HG02588 (cell line): ENCODE measurements at regions not wholly inside any gene's neighbourhood (a gene's known extent, or its start where the extent isn't known, plus 50 kb on each side); places are given as distances from the start of the nearest gene placed in this dataset.

Experiments used
- ATAC-seq: cut with Tn5 transposase; IDR thresholded peaks from one replicate; pipeline ENCODE4 v1.9.1; 2021; ENCODE audit warnings: mild to moderate bottlenecking, moderate library complexity; ENCODE audit not compliant: unreplicated experiment

DNA sequence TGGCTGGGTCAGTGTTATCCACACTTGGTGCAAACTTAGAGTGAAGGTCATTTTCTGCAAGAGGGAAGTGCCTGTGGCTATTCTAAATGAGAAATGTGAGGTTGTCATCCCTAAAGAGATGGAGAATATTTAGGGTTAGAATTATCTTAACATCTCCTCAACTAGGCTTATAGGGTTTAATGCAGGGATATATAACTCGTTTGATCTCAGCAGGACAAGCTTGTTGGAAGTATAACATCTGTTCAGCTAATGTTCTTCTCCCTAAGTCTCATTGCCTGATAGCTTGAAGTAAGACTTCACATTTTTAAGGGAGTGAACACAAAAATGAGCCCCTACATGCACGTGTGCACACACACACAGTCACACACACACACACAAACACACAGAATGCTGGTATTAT lies 75.9 kb upstream of the NRXN1 start:
- no peak for ATAC-seq

DNA sequence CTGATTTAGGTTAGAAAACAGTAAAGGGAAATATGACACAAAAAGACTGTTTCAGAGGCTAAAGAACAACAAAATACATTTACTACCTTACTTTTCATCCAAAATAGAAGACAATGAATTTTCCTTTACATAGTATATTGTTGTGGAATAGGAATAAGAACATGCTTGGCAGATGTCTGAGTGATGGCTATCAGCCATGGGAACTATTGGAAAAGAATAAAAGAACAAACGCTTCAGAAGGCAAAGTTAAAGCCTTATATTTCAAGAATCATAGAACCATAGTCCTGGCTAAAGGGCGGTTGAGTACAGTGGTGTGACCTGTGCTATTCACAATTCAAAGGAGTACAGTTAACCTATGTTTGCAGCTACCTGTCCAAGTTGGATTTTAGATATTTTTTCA lies 73.9 kb upstream of the NRXN1 start:
- no peak for ATAC-seq

DNA sequence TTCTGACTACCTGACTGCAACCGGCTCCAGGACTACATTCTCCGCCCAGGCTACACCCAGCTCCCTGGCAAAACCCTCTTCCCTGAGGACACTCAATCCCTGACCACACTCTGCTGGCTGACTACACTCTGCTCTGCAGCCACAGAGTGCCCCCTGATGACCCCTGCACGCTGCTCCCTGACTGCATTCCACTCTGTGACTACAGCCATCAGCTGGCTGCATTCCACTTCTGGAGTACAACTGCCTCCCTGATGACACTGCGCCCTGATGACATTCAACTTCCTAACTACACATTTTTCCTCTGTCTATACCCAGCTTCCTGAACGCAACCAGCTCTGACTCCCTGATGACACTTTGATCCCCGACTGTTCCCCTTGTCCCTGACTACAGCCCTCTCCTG lies 71.3 kb upstream of the NRXN1 start:
- ATAC-seq, result no peak

DNA sequence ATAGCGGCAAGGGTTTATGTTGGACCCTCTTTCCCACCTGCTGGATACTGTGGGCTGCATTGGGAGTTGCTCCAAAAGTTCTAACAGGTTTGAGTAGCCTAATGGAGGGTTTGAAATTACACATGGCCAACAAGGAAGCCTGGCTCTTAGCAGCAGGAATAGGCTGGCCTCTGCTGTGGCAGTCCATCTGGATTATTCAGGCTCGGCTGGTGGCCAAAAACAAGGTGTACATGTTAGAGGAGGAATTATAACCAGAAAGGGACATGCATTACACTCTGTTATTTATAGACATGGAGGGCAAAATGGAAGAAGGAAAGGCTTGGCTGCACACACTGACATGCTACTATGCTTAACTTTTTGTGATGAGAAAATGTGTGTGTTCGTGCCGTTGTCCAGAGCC lies 61.1 kb upstream of the NRXN1 start:
- no peak for ATAC-seq

DNA sequence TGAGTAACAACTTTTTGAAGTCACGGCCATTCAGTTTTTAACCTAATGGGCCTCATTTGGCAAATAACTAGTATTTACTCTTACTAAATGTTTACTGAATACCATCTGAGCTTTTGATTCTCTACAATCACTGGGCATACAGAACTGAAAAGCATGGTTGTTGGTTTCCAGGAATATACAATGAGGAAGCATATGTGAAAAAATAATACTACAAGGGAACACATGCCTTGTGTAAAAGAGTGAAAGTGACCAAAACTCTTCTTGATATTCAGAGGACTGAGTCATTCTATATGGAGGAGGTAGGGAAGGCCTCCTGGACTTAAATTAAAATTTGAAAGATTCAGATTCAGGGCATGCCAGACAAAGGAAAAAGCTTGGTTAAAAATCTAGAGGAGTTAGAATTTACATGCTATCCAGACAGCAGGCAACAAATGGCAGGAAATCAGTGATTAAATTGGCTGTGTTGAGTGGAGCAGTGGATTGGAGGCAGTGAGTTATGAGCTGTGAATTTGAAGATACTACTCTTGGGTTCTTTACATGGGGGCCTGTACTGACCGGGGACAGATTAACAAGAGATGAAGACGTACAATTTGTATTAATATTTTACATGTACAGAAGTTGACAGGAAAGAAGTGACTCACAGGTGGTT lies 53.6 kb upstream of the NRXN1 start:
- no peak for ATAC-seq

DNA sequence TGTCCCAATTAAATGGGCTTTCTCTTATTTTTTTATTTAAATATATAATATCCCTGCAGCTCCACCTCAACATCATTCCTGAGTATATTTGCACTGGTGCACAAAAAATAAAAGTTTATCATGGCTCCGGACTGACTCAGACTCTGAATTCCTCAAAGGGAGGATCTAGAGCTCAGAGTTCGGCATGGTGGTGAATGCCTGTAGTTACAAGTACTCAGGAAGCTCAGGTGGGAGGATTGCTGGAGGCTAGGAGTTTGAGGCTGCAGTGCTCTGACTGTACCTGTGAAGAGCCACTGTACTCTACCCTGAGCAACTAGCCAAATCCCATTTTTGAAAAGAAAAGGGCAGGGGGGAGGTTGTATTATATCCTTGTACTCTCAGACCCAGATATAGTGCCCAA lies 52.8 kb upstream of the NRXN1 start:
- ATAC-seq, result no peak
